Neutrophil (primary cell): ENCODE measurements at regions not wholly inside any gene's neighbourhood (a gene's known extent, or its start where the extent isn't known, plus 50 kb on each side); places are given as distances from the start of the nearest gene placed in this dataset.

Source experiments
- H3K27ac ChIP-seq: fragments of 200-600 bp; sonication (generic); 2 replicates; pipeline ENCODE4 v1.5.1; 2016; ENCODE audit warnings: mild to moderate bottlenecking, moderate library complexity
- H3K27me3 ChIP-seq: fragments of 200-600 bp; sonication (generic); 2 replicates; pipeline ENCODE4 v1.6.0; 2016; ENCODE audit warnings: mild to moderate bottlenecking
- H3K36me3 ChIP-seq: fragments of 200-600 bp; sonication (generic); 2 replicates; pipeline ENCODE4 v1.5.1; 2017
- H3K4me1 ChIP-seq, 2 experiments: fragments of 200-600 bp in 1 of 2; sonication (generic) in 1 of 2; 1 replicate in 1 of 2; 2 replicates in 1 of 2; pipeline versions ENCODE4 v1.5.1 to v1.6.1; 2013 to 2016; ENCODE audit warnings: low read depth in 1 of 2, low read length in 1 of 2, mild to moderate bottlenecking in 1 of 2, moderate library complexity in 1 of 2; ENCODE audit not compliant: control insufficient read depth in 1 of 2, insufficient read depth in 1 of 2
- H3K4me3 ChIP-seq, 2 experiments: fragments of 200-600 bp in 1 of 2; sonication (generic) in 1 of 2; 1 replicate in 1 of 2; 2 replicates in 1 of 2; pipeline ENCODE4 v1.5.1; 2013 to 2016; ENCODE audit warnings: low read depth in 1 of 2, low read length in 1 of 2, mild to moderate bottlenecking in 1 of 2, moderate library complexity in 1 of 2
- H3K9me3 ChIP-seq: fragments of 200-600 bp; sonication (generic); 2 replicates; pipeline ENCODE4 v1.5.1; 2016
- TF ChIP-seq, protein P1 (sequence below): fragments of 200-600 bp; sonication (generic); IDR thresholded peaks from 2 replicates; pipeline ENCODE4 v1.5.1; 2016; ENCODE audit warnings: antibody characterized with exemption

- no peaks in the 10 kb centered on the region for H3K27me3 ChIP-seq
- no peaks in the 10 kb centered on the region for H3K9me3 ChIP-seq
- TF ChIP-seq, protein P1, sequence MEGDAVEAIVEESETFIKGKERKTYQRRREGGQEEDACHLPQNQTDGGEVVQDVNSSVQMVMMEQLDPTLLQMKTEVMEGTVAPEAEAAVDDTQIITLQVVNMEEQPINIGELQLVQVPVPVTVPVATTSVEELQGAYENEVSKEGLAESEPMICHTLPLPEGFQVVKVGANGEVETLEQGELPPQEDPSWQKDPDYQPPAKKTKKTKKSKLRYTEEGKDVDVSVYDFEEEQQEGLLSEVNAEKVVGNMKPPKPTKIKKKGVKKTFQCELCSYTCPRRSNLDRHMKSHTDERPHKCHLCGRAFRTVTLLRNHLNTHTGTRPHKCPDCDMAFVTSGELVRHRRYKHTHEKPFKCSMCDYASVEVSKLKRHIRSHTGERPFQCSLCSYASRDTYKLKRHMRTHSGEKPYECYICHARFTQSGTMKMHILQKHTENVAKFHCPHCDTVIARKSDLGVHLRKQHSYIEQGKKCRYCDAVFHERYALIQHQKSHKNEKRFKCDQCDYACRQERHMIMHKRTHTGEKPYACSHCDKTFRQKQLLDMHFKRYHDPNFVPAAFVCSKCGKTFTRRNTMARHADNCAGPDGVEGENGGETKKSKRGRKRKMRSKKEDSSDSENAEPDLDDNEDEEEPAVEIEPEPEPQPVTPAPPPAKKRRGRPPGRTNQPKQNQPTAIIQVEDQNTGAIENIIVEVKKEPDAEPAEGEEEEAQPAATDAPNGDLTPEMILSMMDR: no peak
- H3K4me1 ChIP-seq: no peaks in the 10 kb centered on the region
- no peak overlapping the region for H3K27ac ChIP-seq
- no peak overlapping the region for H3K4me3 ChIP-seq
- H3K36me3 ChIP-seq: no peaks in the 10 kb centered on the region
Observed at GRCh38 chr3:182597621-182598041, 195.7 kb upstream of the ATP11B start.

GRCh38 chr3:182601597-182601996 lies 191.7 kb upstream of the ATP11B start:
- Histone ChIP-seq H3K4me1 (no peaks in the 10 kb centered on the region), H3K4me3 (no peak overlapping the region), H3K27ac (no peak overlapping the region), H3K27me3 (no peaks in the 10 kb centered on the region), H3K36me3 (no peaks in the 10 kb centered on the region), H3K9me3 (no peaks in the 10 kb centered on the region)
- TF ChIP-seq, protein P1: no peak

DNA sequence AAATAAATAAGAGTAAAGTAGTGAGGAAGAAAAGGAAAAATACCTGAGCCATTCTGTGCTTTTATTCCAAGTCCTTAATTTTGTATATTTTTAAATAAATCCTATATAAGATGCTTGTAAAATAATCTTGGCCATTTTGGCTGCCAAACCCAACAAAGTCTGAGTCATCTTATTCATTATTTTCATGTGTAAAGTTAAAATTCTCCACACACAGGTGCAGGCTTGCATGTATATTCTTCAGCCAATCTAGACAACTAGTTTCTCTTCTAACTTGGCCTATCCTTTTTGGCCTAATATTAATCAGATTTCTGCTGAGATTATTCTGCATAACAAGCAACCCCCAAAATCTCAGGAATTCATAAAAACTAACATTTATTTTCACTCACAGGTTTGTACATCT lies 189.8 kb upstream of the ATP11B start:
- H3K36me3 ChIP-seq: no peaks in the 10 kb centered on the region
- H3K27ac ChIP-seq: no peak overlapping the region
- no peak overlapping the region for H3K4me3 ChIP-seq
- no peaks in the 10 kb centered on the region for H3K4me1 ChIP-seq
- H3K9me3 ChIP-seq: no peaks in the 10 kb centered on the region
- TF ChIP-seq, protein P1: no peak
- H3K27me3 ChIP-seq: no peaks in the 10 kb centered on the region

GRCh38 chr3:182605882-182606611 lies 187.3 kb upstream of the ATP11B start:
- Histone ChIP-seq H3K4me1 (no peaks in the 10 kb centered on the region), H3K27ac (no peak overlapping the region), H3K9me3 (no peaks in the 10 kb centered on the region), H3K36me3 (no peaks in the 10 kb centered on the region), H3K27me3 (no peaks in the 10 kb centered on the region), H3K4me3 (no peak overlapping the region)
- TF ChIP-seq, protein P1: no peak

DNA sequence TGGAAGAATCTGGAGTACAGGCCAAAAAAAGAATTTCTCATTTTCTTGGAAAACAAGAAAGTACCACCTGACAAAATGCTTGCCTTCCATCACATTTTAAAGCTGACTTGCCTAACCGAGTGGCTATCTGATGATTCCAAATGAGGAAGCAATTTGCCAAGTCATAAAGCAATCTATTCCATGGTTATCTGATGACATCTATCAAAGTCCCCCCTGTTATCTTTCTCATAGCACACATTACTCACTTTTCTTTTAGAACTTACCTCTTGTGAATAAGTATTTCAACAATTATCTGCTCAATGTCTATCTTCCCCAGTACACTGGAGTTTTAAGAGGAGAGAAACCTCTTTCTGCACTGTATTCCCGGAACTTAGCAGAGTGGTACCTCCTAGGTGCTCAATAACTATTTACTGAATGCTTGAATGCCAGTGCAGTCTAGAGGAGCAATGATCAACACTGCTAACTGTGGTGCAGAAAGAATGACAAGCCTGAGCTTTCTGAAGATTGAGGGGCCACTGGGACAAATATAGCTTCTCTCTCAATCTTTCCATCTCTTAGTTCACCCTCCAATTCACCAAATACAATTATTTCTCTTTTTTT lies 186.3 kb upstream of the ATP11B start:
- TF ChIP-seq, protein P1: no peak
- H3K4me1 ChIP-seq: no peaks in the 10 kb centered on the region
- H3K4me3 ChIP-seq: no peak overlapping the region

More for the DNA sequence above, 186.3 kb upstream of the ATP11B start:
- Histone ChIP-seq H3K27ac (no peak overlapping the region), H3K9me3 (no peaks in the 10 kb centered on the region), H3K36me3 (no peaks in the 10 kb centered on the region), H3K27me3 (no peaks in the 10 kb centered on the region)
